Thoracic aorta (tissue), 2 donors: ENCODE measurements at regions not wholly inside any gene's neighbourhood (a gene's known extent, or its start where the extent isn't known, plus 50 kb on each side); places are given as distances from the start of the nearest gene placed in this dataset.

ENCODE experiments used
- ATAC-seq: fragments of 150-250 bp; one replicate; pipeline ENCODE4 v1.8.0; 2017; ENCODE audit warnings: low read depth; ENCODE audit not compliant: insufficient number of reproducible peaks, low FRiP score
- DNase-seq: peaks from one replicate; pipeline ENCODE4 v3.0.0-alpha.2; 2020; ENCODE audit warnings: low spot score
- H3K27ac ChIP-seq, 2 donors: fragments of 200-600 bp; sonication (generic); 1 replicate in 1 of 2; 2 replicates in 1 of 2; pipeline ENCODE4 v1.5.1; 2016; ENCODE audit warnings: mild to moderate bottlenecking in 2 of 2, moderate library complexity in 2 of 2
- H3K27me3 ChIP-seq: fragments of 200-600 bp; sonication (generic); replicated peaks from 2 replicates; pipeline ENCODE4 v1.6.0; 2016; ENCODE audit warnings: mild to moderate bottlenecking; ENCODE audit not compliant: insufficient read depth
- H3K36me3 ChIP-seq: fragments of 200-600 bp; sonication (generic); one replicate; pipeline ENCODE4 v1.5.1; 2016
- H3K4me1 ChIP-seq, 2 donors: fragments of 200-600 bp; sonication (generic); 1 replicate in 1 of 2; 2 replicates in 1 of 2; pipeline versions ENCODE4 v1.5.1 to v1.6.0; 2016; ENCODE audit warnings: low read depth in 2 of 2, mild to moderate bottlenecking in 1 of 2; ENCODE audit not compliant: control insufficient read depth in 1 of 2
- H3K4me3 ChIP-seq: fragments of 200-600 bp; sonication (generic); 2 replicates; pipeline ENCODE4 v1.5.1; 2016; ENCODE audit warnings: mild to moderate bottlenecking
- H3K9me3 ChIP-seq: fragments of 200-600 bp; sonication (generic); 2 replicates; pipeline ENCODE4 v1.5.1; 2016
- TF ChIP-seq, protein P1 (sequence below): fragments of 200-600 bp; sonication (generic); IDR thresholded peaks from one replicate; pipeline ENCODE4 v1.5.1; 2019; ENCODE audit warnings: antibody characterized with exemption

GRCh38 chr10:8211631-8212030, 157.1 kb downstream of the GATA3 start:
- H3K27ac ChIP-seq, result no peak overlapping the region
- no peak for DNase-seq

GRCh38 chr10:8213735-8214134, 159.2 kb downstream of the GATA3 start:
- H3K4me1 ChIP-seq, result no peaks in the 10 kb centered on the region
- ATAC-seq (no peak), DNase-seq (no peak)
- H3K27ac ChIP-seq, result no peak overlapping the region
- no peak overlapping the region for H3K4me3 ChIP-seq
- H3K9me3 ChIP-seq, result no peaks in the 10 kb centered on the region
- TF ChIP-seq, protein P1, sequence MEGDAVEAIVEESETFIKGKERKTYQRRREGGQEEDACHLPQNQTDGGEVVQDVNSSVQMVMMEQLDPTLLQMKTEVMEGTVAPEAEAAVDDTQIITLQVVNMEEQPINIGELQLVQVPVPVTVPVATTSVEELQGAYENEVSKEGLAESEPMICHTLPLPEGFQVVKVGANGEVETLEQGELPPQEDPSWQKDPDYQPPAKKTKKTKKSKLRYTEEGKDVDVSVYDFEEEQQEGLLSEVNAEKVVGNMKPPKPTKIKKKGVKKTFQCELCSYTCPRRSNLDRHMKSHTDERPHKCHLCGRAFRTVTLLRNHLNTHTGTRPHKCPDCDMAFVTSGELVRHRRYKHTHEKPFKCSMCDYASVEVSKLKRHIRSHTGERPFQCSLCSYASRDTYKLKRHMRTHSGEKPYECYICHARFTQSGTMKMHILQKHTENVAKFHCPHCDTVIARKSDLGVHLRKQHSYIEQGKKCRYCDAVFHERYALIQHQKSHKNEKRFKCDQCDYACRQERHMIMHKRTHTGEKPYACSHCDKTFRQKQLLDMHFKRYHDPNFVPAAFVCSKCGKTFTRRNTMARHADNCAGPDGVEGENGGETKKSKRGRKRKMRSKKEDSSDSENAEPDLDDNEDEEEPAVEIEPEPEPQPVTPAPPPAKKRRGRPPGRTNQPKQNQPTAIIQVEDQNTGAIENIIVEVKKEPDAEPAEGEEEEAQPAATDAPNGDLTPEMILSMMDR, result no peak
- no peaks in the 10 kb centered on the region for H3K36me3 ChIP-seq
- H3K27me3 ChIP-seq, result no peaks in the 10 kb centered on the region

More at GRCh38 chr10:8211631-8212030, 157.1 kb downstream of the GATA3 start:
- TF ChIP-seq, protein P1, result no peak
- no peaks in the 10 kb centered on the region for H3K9me3 ChIP-seq
- no peaks in the 10 kb centered on the region for H3K27me3 ChIP-seq
- H3K4me1 ChIP-seq, result no peaks in the 10 kb centered on the region
- H3K4me3 ChIP-seq, result no peak overlapping the region
- no peaks in the 10 kb centered on the region for H3K36me3 ChIP-seq
- no peak for ATAC-seq

GRCh38 chr10:8214587-8214986, 160.1 kb downstream of the GATA3 start:
- no peaks in the 10 kb centered on the region for H3K27me3 ChIP-seq
- H3K4me1 ChIP-seq, result no peaks in the 10 kb centered on the region
- DNase-seq, result no peak
- TF ChIP-seq, protein P1, result no peak
- H3K4me3 ChIP-seq, result no peak overlapping the region
- ATAC-seq, result no peak
- no peak overlapping the region for H3K27ac ChIP-seq
- no peaks in the 10 kb centered on the region for H3K9me3 ChIP-seq
- H3K36me3 ChIP-seq, result no peaks in the 10 kb centered on the region

GRCh38 chr10:8216893-8217292, 162.4 kb downstream of the GATA3 start:
- TF ChIP-seq, protein P1, result no peak
- Histone ChIP-seq H3K9me3 (no peaks in the 10 kb centered on the region), H3K27ac (no peak overlapping the region), H3K4me1 (no peaks in the 10 kb centered on the region), H3K27me3 (no peaks in the 10 kb centered on the region), H3K4me3 (no peak overlapping the region), H3K36me3 (no peaks in the 10 kb centered on the region)
- no peak for ATAC-seq
- DNase-seq, result no peak

- DNase-seq (no peak), ATAC-seq (no peak)
- Histone ChIP-seq H3K27ac (no peak overlapping the region), H3K4me1 (no peaks in the 10 kb centered on the region), H3K9me3 (no peaks in the 10 kb centered on the region), H3K36me3 (no peaks in the 10 kb centered on the region), H3K4me3 (no peak overlapping the region), H3K27me3 (no peaks in the 10 kb centered on the region)
- TF ChIP-seq, protein P1, result no peak
Observed at GRCh38 chr10:8221451-8221850, 167.0 kb downstream of the GATA3 start.
